ENCODE measurements at regions not wholly inside any gene's neighbourhood (a gene's known extent, or its start where the extent isn't known, plus 50 kb on each side); places are given as distances from the start of the nearest gene placed in this dataset.

- TF ChIP-seq CTCF (IDR thresholded peaks at IDR 0.05) (no peak), POLR2A (IDR thresholded peaks at IDR 0.05) (no peak), POLR2AphosphoS5 (IDR thresholded peaks at IDR 0.05) (no peak)
Observed at GRCh38 chr14:97642631-97643030, 845.4 kb downstream of the VRK1 start.

Data from breast epithelium (tissue), 3 donors.